GM19328 (cell line): ENCODE measurements at regions not wholly inside any gene's neighbourhood (a gene's known extent, or its start where the extent isn't known, plus 50 kb on each side); places are given as distances from the start of the nearest gene placed in this dataset.
A peak's percentile ranks its signal among the peaks of the same experiment; 100 is the strongest.

Source experiments
- ATAC-seq: cut with Tn5 transposase; IDR thresholded peaks from one replicate; pipeline ENCODE4 v1.9.1; 2021; ENCODE audit warnings: mild to moderate bottlenecking, moderate library complexity; ENCODE audit not compliant: unreplicated experiment

GRCh38 chr6:82017288-82017687 is 230.3 kb downstream of the IBTK start:
- no peak for ATAC-seq

GRCh38 chr6:82015526-82015925 is 232.0 kb downstream of the IBTK start:
- ATAC-seq = no peak

GRCh38 chr6:82015043-82015442 is 232.5 kb downstream of the IBTK start:
- ATAC-seq = no peak

- no peak for ATAC-seq
These were observed 233.7 kb downstream of the IBTK start for GRCh38 chr6:82013561-82014530.

- peak; percentile 80 for ATAC-seq
These were observed 241.4 kb downstream of the IBTK start for GRCh38 chr6:82006027-82006738.

GRCh38 chr6:82000551-82000950 is 247.0 kb downstream of the IBTK start:
- no peak for ATAC-seq

GRCh38 chr6:81999826-82000225 is 247.3 kb upstream of the TENT5A start:
- no peak for ATAC-seq

- ATAC-seq = no peak
These were observed 246.8 kb upstream of the TENT5A start for GRCh38 chr6:81999270-81999669.

GRCh38 chr6:81998432-81998831 is 246.0 kb upstream of the TENT5A start:
- no peak for ATAC-seq

GRCh38 chr6:81997090-81997926 is 244.8 kb upstream of the TENT5A start:
- ATAC-seq = peak; percentile 57

- ATAC-seq = peak; percentile 57
These were observed 243.9 kb upstream of the TENT5A start for GRCh38 chr6:81996414-81996813.

- no peak for ATAC-seq
These were observed 243.2 kb upstream of the TENT5A start for GRCh38 chr6:81995548-81996289.

- no peak for ATAC-seq
These were observed 236.4 kb upstream of the TENT5A start for GRCh38 chr6:81988871-81989270.

GRCh38 chr6:81988446-81988845 is 236.0 kb upstream of the TENT5A start:
- ATAC-seq = no peak

GRCh38 chr6:81987293-81987692 is 234.8 kb upstream of the TENT5A start:
- no peak for ATAC-seq

GRCh38 chr6:81985191-81985590 is 232.7 kb upstream of the TENT5A start:
- ATAC-seq = no peak

GRCh38 chr6:81984599-81984998 is 232.1 kb upstream of the TENT5A start:
- no peak for ATAC-seq

- ATAC-seq = no peak
These were observed 229.3 kb upstream of the TENT5A start for GRCh38 chr6:81981812-81982211.

- ATAC-seq = no peak
These were observed 227.3 kb upstream of the TENT5A start for GRCh38 chr6:81979767-81980166.

- no peak for ATAC-seq
These were observed 226.8 kb upstream of the TENT5A start for GRCh38 chr6:81979329-81979728.
